Ovary (tissue), 7 donors: ENCODE measurements at regions not wholly inside any gene's neighbourhood (a gene's known extent, or its start where the extent isn't known, plus 50 kb on each side); places are given as distances from the start of the nearest gene placed in this dataset.

ENCODE experiments used
- DNase-seq, 5 donors: peaks; one replicate each; pipeline ENCODE4 v3.0.0-alpha.2; 2019 to 2020
- H3K27ac ChIP-seq, 2 donors: fragments of 200-600 bp; one replicate each; pipeline versions ENCODE4 v1.5.1 to v1.8.0; 2019 to 2022
- H3K27me3 ChIP-seq: fragments of 200-600 bp; one replicate; pipeline ENCODE4 v1.8.0; 2022
- H3K36me3 ChIP-seq: fragments of 200-600 bp; sonication (generic); one replicate; pipeline ENCODE4 v1.5.1; 2019
- H3K4me1 ChIP-seq: one replicate; pipeline ENCODE4 v1.8.1; 2013; ENCODE audit warnings: mild to moderate bottlenecking, moderate library complexity; ENCODE audit not compliant: insufficient read depth
- H3K4me3 ChIP-seq: fragments of 200-600 bp; sonication (generic); one replicate; pipeline ENCODE4 v1.5.1; 2017
- H3K9me3 ChIP-seq, 2 donors: fragments of 200-600 bp in 1 of 2; sonication (generic) in 1 of 2; one replicate each; pipeline versions ENCODE4 v1.5.1 to v1.8.1; 2013 to 2019; ENCODE audit warnings: mild to moderate bottlenecking in 1 of 2, moderate library complexity in 1 of 2
- EP300 ChIP-seq: sonication (generic); formaldehyde crosslinking; IDR thresholded peaks from one replicate; pipeline ENCODE4 v1.6.1; 2017; ENCODE audit warnings: antibody characterized with exemption
- POLR2A ChIP-seq: fragments of 450-650 bp; IDR thresholded peaks from one replicate; pipeline ENCODE4 v1.6.1; 2017; ENCODE audit warnings: antibody characterized with exemption, mild to moderate bottlenecking, moderate library complexity
- WGBS, 3 donors: extraction: QIAGEN DNeasy Blood & Tissue Kit in 1 of 3; methylation state at CpG; one replicate each; pipeline versions ENCODE4 v1.1.5 to v1.1.7; 2013 to 2017; 5-methylcytosine and 5-hydroxymethylcytosine counted together
- intact Hi-C, 4 donors: fragments of 100-400 bp; cut with DNase I; formaldehyde crosslinking; loops; one replicate each; pipeline versions ENCODE4 v1.11.0 to v1.15.1; 2022 to 2023
- TF ChIP-seq, protein P1 (sequence below), 3 donors: fragments of 450-650 bp in 2 of 3; fragments of 200-600 bp in 1 of 3; IDR thresholded peaks; one replicate each; pipeline versions ENCODE4 v1.5.1 to v1.8.0; 2016 to 2022; ENCODE audit warnings: antibody characterized with exemption in 3 of 3, mild to moderate bottlenecking in 1 of 3
- donor health status: DM: no; HTN: no; CAD: no; lungs with moderate emphysema.
- donor health status: DM: no; HTN: no; CAD: no.
- donor health status: Bipolar disorder and iron deficiency.
- donor health status: DM: no; HTN: no; CAD: no.
- donor health status: DM: yes; HTN: yes; CAD: no.

DNA sequence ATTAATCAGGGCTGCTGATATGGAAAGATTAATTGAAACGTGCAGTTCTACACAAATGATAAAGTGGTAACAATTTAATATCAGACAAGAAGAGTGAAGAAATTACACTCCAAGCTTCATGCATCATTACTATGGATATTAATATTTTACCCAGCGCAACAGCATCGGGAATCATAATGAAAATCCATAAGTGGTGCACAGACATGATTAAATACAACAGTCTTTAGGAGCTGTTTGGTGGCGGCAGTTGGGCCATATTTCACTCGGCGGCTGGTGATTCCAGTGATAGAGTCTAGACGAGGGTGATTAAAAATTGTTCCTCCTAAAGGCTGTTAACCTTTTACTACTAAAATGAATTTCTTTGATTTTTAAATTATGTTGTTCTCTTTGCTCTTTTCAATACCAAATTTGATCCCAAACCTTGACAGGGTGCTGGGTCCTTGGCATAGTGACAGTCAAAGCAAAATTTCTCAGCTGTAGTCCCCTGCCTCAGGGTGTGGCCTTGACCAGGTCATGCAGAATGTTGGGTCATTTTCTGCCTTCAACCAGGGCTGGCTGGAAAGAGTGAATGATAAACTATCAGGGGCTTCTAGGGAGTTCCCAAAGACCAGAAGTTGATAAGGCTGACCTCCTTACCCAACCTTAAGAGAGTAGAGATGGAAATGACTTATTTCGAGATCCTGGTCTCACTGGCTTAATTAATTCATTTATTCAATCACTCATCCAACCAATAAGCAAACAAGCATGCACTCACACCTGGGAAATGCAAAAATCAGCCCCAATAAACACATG is 392.0 kb downstream of the IL20RB start:
- Histone ChIP-seq H3K9me3 (no peaks in the 10 kb centered on the region), H3K4me1 (no peaks in the 10 kb centered on the region), H3K4me3 (no peak overlapping the region), H3K27ac (no peak overlapping the region), H3K36me3 (no peaks in the 10 kb centered on the region), H3K27me3 (no peaks in the 10 kb centered on the region)
- no peak for DNase-seq
- TF ChIP-seq, protein P1, sequence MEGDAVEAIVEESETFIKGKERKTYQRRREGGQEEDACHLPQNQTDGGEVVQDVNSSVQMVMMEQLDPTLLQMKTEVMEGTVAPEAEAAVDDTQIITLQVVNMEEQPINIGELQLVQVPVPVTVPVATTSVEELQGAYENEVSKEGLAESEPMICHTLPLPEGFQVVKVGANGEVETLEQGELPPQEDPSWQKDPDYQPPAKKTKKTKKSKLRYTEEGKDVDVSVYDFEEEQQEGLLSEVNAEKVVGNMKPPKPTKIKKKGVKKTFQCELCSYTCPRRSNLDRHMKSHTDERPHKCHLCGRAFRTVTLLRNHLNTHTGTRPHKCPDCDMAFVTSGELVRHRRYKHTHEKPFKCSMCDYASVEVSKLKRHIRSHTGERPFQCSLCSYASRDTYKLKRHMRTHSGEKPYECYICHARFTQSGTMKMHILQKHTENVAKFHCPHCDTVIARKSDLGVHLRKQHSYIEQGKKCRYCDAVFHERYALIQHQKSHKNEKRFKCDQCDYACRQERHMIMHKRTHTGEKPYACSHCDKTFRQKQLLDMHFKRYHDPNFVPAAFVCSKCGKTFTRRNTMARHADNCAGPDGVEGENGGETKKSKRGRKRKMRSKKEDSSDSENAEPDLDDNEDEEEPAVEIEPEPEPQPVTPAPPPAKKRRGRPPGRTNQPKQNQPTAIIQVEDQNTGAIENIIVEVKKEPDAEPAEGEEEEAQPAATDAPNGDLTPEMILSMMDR (IDR thresholded peaks at IDR 0.05): no peak
- TF ChIP-seq EP300 (no peak), POLR2A (no peak)
- 76 to 81% (median 80%) methylated on average over 8 of the region's 8 CpGs for WGBS, 3 donors
- intact Hi-C loops: no loop called here

DNA sequence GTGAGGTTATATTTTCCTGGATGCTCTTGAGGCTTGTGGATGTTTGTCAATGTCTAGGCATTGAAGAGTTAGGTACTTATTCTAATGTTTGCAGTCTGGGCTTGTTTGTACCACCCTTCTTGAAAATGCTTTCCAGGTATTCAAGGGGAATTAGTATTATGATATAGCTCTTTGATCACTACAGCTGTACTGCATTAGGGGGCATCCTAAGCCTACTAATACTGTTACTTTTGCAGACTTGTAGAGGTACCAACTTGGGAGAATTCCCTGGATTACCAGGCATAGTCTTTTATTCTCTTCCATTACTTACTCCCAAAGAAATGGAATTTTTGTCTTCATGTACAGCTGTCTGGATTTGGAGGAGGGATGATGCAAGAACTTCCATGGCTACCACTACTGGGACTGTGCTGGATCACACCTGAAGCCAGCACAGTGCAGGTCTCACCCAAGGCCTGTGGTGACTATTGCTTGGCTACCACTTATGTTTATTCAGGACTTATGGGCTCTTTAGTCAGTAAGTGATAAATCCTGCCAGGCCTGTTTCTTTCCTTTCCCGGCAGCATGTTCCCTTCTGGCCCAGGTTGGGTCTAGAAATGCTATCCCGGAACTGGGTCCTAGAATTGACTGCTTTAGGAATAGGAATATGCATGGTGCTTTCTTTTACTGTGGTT is 402.9 kb downstream of the IL20RB start:
- intact Hi-C loops: no loop called here
- Histone ChIP-seq H3K27me3 (no peaks in the 10 kb centered on the region), H3K9me3 (no peaks in the 10 kb centered on the region), H3K4me3 (no peak overlapping the region), H3K4me1 (no peaks in the 10 kb centered on the region), H3K36me3 (no peaks in the 10 kb centered on the region), H3K27ac (no peak overlapping the region)
- TF ChIP-seq EP300 (no peak), POLR2A (no peak)
- TF ChIP-seq, protein P1 (IDR thresholded peaks at IDR 0.05): no peak
- no peak for DNase-seq
- 90 to 94% (median 91%) methylated on average over 2 of the region's 2 CpGs for whole genome bisulfite sequencing, 3 donors

DNA sequence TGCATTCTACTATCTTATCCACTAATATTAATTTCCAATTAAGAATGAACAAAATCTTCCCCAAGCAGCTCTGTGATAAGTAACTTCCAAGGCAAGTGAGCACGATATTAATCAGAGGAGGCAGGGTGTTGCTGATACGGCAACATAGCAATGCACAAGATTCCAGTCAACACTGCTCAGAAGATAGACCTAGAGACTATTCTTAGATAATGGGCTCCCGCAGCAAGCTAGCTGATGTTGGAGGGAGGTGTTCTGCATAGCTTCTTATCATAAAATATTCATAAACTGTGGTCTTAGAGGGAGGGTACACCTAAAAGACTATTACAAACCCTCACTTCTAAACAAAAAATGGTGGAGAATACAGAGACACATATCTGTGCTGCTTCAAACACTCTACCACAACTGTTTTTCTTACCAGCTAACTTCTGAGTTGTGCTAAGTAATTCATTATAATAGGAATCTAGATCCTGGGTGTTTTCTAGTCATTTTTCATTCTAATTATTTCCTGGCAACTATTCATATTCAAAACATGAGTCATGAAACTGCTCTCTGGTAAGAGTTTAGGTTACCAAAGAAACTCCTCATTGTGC is 382.0 kb upstream of the SOX14 start:
- TF ChIP-seq EP300 (no peak), POLR2A (no peak)
- TF ChIP-seq, protein P1 (IDR thresholded peaks at IDR 0.05): no peak
- no peak for DNase-seq
- 58 to 74% (median 60%) methylated on average over 3 of the region's 3 CpGs for whole genome bisulfite sequencing, 3 donors
- Histone ChIP-seq H3K4me1 (no peaks in the 10 kb centered on the region), H3K9me3 (no peaks in the 10 kb centered on the region), H3K36me3 (no peaks in the 10 kb centered on the region), H3K4me3 (no peak overlapping the region), H3K27ac (no peak overlapping the region), H3K27me3 (no peaks in the 10 kb centered on the region)
- intact Hi-C loops: no loop called here

DNA sequence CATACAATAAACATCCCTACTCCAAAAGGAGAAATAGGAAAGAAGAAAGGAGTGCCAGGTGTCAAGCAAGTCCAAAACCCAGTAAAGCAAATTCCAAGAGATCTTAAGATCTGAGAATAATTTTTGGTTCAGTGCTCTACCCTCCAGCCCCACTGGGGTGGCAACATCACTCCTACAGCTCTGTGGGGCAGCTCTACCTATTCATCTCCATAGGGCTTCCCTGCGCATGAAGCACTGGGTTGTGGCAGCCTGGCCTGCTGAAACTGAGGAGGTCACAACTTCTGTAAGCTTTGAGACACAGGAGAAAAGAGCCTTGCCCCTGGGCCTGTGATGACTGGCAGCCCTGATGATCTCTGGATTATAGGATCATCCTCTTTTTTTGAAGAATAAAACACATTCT is 378.2 kb upstream of the SOX14 start:
- no peaks in the 10 kb centered on the region for H3K27me3 ChIP-seq
- no peaks in the 10 kb centered on the region for H3K4me1 ChIP-seq
- H3K9me3 ChIP-seq: no peaks in the 10 kb centered on the region
- H3K27ac ChIP-seq: no peak overlapping the region
- WGBS, 3 donors: 90 to 100% (median 95%) methylated on average over 1 of the region's 1 CpG
- H3K4me3 ChIP-seq: no peak overlapping the region
- TF ChIP-seq, protein P1 (IDR thresholded peaks at IDR 0.05): no peak
- TF ChIP-seq EP300 (no peak), POLR2A (no peak)
- no peaks in the 10 kb centered on the region for H3K36me3 ChIP-seq
- intact Hi-C loops: no loop called here
- no peak for DNase-seq
